OCI-LY7 (cell line): ENCODE measurements at regions not wholly inside any gene's neighbourhood (a gene's known extent, or its start where the extent isn't known, plus 50 kb on each side); places are given as distances from the start of the nearest gene placed in this dataset.

ENCODE experiments used
- CTCF ChIP-seq: fragments of 200-600 bp; sonication (generic); conservative IDR thresholded peaks from 2 replicates; pipeline ENCODE4 v1.5.1; 2014; ENCODE audit warnings: mild to moderate bottlenecking, antibody characterized with exemption, low read length, moderate library complexity, mixed read lengths
- EZH2phosphoT487 ChIP-seq: fragments of 200-600 bp; sonication (generic); IDR thresholded peaks from 2 replicates; pipeline ENCODE4 v1.6.1; 2018; ENCODE audit warnings: low read depth, borderline replicate concordance, mild to moderate bottlenecking, mixed run types, antibody characterized with exemption, low read length, moderate library complexity, mixed read lengths

- no peak for TF ChIP-seq CTCF
- TF ChIP-seq EZH2phosphoT487, result no peak
Observed at GRCh38 chr1:198937231-198938031, 298.6 kb downstream of the PTPRC start.
